ENCODE measurements at regions not wholly inside any gene's neighbourhood (a gene's known extent, or its start where the extent isn't known, plus 50 kb on each side); places are given as distances from the start of the nearest gene placed in this dataset.

DNA sequence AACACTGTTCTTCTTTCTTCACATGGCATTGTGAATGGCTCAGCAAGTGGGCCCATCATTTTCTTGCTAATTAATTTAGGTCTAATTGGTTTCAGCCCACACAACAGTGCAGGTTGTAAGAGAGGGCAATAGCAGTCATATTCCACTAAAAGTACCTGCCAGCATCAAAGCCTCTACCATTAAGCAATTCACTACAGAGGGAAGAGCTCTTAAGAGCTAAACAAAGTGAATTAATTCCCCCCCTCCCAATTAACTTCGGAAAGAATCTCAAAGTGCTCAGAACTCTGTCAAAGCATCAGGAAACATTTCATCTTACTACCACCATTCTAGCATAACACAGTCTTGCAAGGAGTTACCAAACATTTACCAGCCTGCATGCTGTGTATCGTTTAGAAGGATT lies 133.9 kb upstream of the UBASH3B start:
- H3K79me1 ChIP-seq (ENCODE audit: low read depth, low read length), result no peaks in the 10 kb centered on the region
- no peak overlapping the region for H3K9ac ChIP-seq (replicated peaks in 1 of 4; ENCODE audit: extremely low read depth in 1 of 4, low read depth in 3 of 4, low read length in 3 of 4)
- no peaks in the 10 kb centered on the region for H3K36me3 ChIP-seq (ENCODE audit: control insufficient read depth in 2 of 4, insufficient read depth in 4 of 4, low read length in 3 of 4)
- H4K20me1 ChIP-seq (replicated peaks in 1 of 2; ENCODE audit: control insufficient read depth in 1 of 2, insufficient read depth in 2 of 2, low read length in 2 of 2), result no peaks in the 10 kb centered on the region
- H3K4ac ChIP-seq (replicated peaks; ENCODE audit: insufficient read length, low read depth, low read length), result no peak overlapping the region
- H2AFZ ChIP-seq (ENCODE audit: low read length), result no peak overlapping the region
- H4K8ac ChIP-seq (ENCODE audit: extremely low read depth, insufficient read depth, low read length), result no peak overlapping the region
- no peak overlapping the region for H3K14ac ChIP-seq (ENCODE audit: insufficient read length)
- H3K4me1 ChIP-seq (replicated peaks in 1 of 4; ENCODE audit: control insufficient read depth in 3 of 4, insufficient read depth in 4 of 4, low read length in 3 of 4), result peaks cover 3 to 8% (median 6%) of the 10 kb centered on the region in 4 experiments; a peak in 4 of 7 replicates
- H2BK12ac ChIP-seq (ENCODE audit: low read depth, low read length), result no peak overlapping the region
- ChIA-PET CTCF (ENCODE audit: partially characterized antibody) (interaction anchor here (0.8 to 3.4 kb wide), 3 partner anchors 12 to 60 kb away, joined by 3 to 14 read pairs (median 9); no protein-coding TSS in a partner anchor), POLR2A (ENCODE audit: partially characterized antibody) (interaction anchor here (1.9 kb wide), 1 partner anchor 8 kb away, joined by 6 read pairs; no protein-coding TSS in a partner anchor)
- H4K5ac ChIP-seq (ENCODE audit: insufficient read length, low read depth, low read length), result no peak overlapping the region
- 88% methylated on average over 2 of the region's 2 CpGs; no CpG with 5 or more reads in 1 of the 2 experiments for WGBS, 2 experiments (ENCODE audit: extremely low coverage in 1 of 2, insufficient coverage in 1 of 2, insufficient read length in 1 of 2, insufficient replicate concordance in 2 of 2, low coverage in 1 of 2, low lambda C conversion rate in 2 of 2, missing lambda C conversion rate in 1 of 2)
- H2BK20ac ChIP-seq (ENCODE audit: low read length), result no peak overlapping the region
- H3K23me2 ChIP-seq (ENCODE audit: low read depth, low read length), result no peaks in the 10 kb centered on the region
- no peak overlapping the region for H3K56ac ChIP-seq (replicated peaks; ENCODE audit: insufficient read length, low read depth, low read length)
- H3K9me3 ChIP-seq (ENCODE audit: insufficient read depth in 2 of 2, low read depth in 1 of 2, low read length in 1 of 2), result no peaks in the 10 kb centered on the region
- H2BK15ac ChIP-seq (ENCODE audit: low read length), result no peak overlapping the region
- no peaks in the 10 kb centered on the region for H3K79me2 ChIP-seq (ENCODE audit: control insufficient read depth in 1 of 2, insufficient read depth in 2 of 2, low read length in 2 of 2)
- no peak overlapping the region for H2BK120ac ChIP-seq (replicated peaks; ENCODE audit: low read depth, low read length)
- H2BK5ac ChIP-seq (ENCODE audit: low read depth, low read length), result no peak overlapping the region
- no peak for DNase-seq (ENCODE audit: low read depth in 1 of 2, low spot score in 2 of 2)
- H3K4me2 ChIP-seq (ENCODE audit: insufficient read depth in 1 of 2, low read depth in 2 of 2, low read length in 2 of 2), result no peak overlapping the region
- peak; percentile 32 for FAIRE-seq
- H3K4me3 ChIP-seq (ENCODE audit: extremely low read depth in 1 of 4, insufficient read depth in 2 of 4, low read depth in 3 of 4, low read length in 4 of 4), result no peak overlapping the region
- no peak overlapping the region for H2AK5ac ChIP-seq (ENCODE audit: low read depth, low read length)
- H3K18ac ChIP-seq (ENCODE audit: extremely low read depth, low read length), result no peak overlapping the region
- no peak overlapping the region for H3K27ac ChIP-seq (ENCODE audit: low read depth, low read length)
- no peak overlapping the region for H3K23ac ChIP-seq (ENCODE audit: insufficient read length)
- H4K91ac ChIP-seq (replicated peaks; ENCODE audit: insufficient read length, low read length), result no peak overlapping the region
- no peaks in the 10 kb centered on the region for H3K27me3 ChIP-seq (replicated peaks in 1 of 4; ENCODE audit: control insufficient read depth in 3 of 4, extremely low read depth in 1 of 4, insufficient read depth in 3 of 4, low read length in 3 of 4)
- TF ChIP-seq GTF2F1 (IDR thresholded peaks at IDR 0.05; ENCODE audit: borderline replicate concordance, low read depth, low read length), result no peak
- TF ChIP-seq TCF12 (IDR thresholded peaks at IDR 0.05; ENCODE audit: low read depth, low read length), result no peak
- TF ChIP-seq CHD1 (IDR thresholded peaks at IDR 0.05; ENCODE audit: low read depth, low read length), result no peak
- TF ChIP-seq RXRA (IDR thresholded peaks at IDR 0.05; ENCODE audit: insufficient read depth, low read depth, low read length), result no peak
- no peak for TF ChIP-seq PHF8 (conservative IDR thresholded peaks at IDR 0.05; ENCODE audit: low read depth, low read length)
- no peak for TF ChIP-seq SP2 (IDR thresholded peaks at IDR 0.05; ENCODE audit: low read length)
- TF ChIP-seq RNF2 (IDR thresholded peaks at IDR 0.05; ENCODE audit: borderline replicate concordance, low read depth, low read length, missing control alignments, poor library complexity, severe bottlenecking), result no peak
- TF ChIP-seq, protein P1, sequence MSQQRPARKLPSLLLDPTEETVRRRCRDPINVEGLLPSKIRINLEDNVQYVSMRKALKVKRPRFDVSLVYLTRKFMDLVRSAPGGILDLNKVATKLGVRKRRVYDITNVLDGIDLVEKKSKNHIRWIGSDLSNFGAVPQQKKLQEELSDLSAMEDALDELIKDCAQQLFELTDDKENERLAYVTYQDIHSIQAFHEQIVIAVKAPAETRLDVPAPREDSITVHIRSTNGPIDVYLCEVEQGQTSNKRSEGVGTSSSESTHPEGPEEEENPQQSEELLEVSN (IDR thresholded peaks at IDR 0.05), result no peak
- TF ChIP-seq, protein P2, sequence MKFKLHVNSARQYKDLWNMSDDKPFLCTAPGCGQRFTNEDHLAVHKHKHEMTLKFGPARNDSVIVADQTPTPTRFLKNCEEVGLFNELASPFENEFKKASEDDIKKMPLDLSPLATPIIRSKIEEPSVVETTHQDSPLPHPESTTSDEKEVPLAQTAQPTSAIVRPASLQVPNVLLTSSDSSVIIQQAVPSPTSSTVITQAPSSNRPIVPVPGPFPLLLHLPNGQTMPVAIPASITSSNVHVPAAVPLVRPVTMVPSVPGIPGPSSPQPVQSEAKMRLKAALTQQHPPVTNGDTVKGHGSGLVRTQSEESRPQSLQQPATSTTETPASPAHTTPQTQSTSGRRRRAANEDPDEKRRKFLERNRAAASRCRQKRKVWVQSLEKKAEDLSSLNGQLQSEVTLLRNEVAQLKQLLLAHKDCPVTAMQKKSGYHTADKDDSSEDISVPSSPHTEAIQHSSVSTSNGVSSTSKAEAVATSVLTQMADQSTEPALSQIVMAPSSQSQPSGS (IDR thresholded peaks at IDR 0.05; ENCODE audit: low read length), result no peak
- no peak for TF ChIP-seq POLR2A (IDR thresholded peaks at IDR 0.05; ENCODE audit: control extremely low read depth in 1 of 2, low read depth in 2 of 2, low read length in 2 of 2)
- TF ChIP-seq SRF (IDR thresholded peaks at IDR 0.05; ENCODE audit: low read depth, low read length), result no peak
- TF ChIP-seq CHD2 (IDR thresholded peaks at IDR 0.05; ENCODE audit: low read length), result no peak

Data from H1 (cell line).